Spleen (tissue), 11 donors: ENCODE measurements at regions not wholly inside any gene's neighbourhood (a gene's known extent, or its start where the extent isn't known, plus 50 kb on each side); places are given as distances from the start of the nearest gene placed in this dataset.

Source experiments
- DNase-seq: peaks from one replicate; pipeline ENCODE4 v3.0.0-alpha.2; 2020
- H3K27ac ChIP-seq, 8 donors: fragments of 200-600 bp; sonication (generic) in 7 of 8; 1 replicate in 4 of 8; 2 replicates in 4 of 8; pipeline versions ENCODE4 v1.5.0 to v1.8.0; 2016 to 2021; ENCODE audit warnings: inconsistent platforms in 4 of 8, mild to moderate bottlenecking in 4 of 8, moderate library complexity in 1 of 8
- H3K27me3 ChIP-seq, 7 donors: fragments of 200-600 bp; sonication (generic) in 6 of 7; replicated peaks in 1 of 7; 1 replicate in 4 of 7; 2 replicates in 3 of 7; pipeline versions ENCODE4 v1.5.0 to v1.8.0; 2016 to 2021; ENCODE audit warnings: inconsistent platforms in 3 of 7, mild to moderate bottlenecking in 1 of 7
- H3K36me3 ChIP-seq, 6 donors: fragments of 200-600 bp; sonication (generic) in 5 of 6; 1 replicate in 4 of 6; 2 replicates in 2 of 6; pipeline versions ENCODE4 v1.5.0 to v1.8.0; 2016 to 2021; ENCODE audit warnings: inconsistent platforms in 2 of 6
- H3K4me1 ChIP-seq, 6 donors: fragments of 200-600 bp; sonication (generic) in 5 of 6; 1 replicate in 3 of 6; 2 replicates in 3 of 6; pipeline versions ENCODE4 v1.5.0 to v1.8.0; 2016 to 2021; ENCODE audit warnings: inconsistent platforms in 3 of 6
- H3K4me3 ChIP-seq, 8 donors: fragments of 200-600 bp; sonication (generic) in 7 of 8; 1 replicate in 4 of 8; 2 replicates in 4 of 8; pipeline versions ENCODE4 v1.5.0 to v1.8.0; 2016 to 2021; ENCODE audit warnings: inconsistent platforms in 4 of 8, mild to moderate bottlenecking in 4 of 8, moderate library complexity in 2 of 8
- H3K9me3 ChIP-seq, 8 donors: fragments of 200-600 bp; sonication (generic) in 7 of 8; 1 replicate in 4 of 8; 2 replicates in 4 of 8; pipeline versions ENCODE4 v1.5.0 to v1.8.0; 2016 to 2021; ENCODE audit warnings: inconsistent platforms in 4 of 8
- POLR2A ChIP-seq, 3 donors: fragments of 450-650 bp; IDR thresholded peaks; one replicate each; pipeline ENCODE4 v1.5.1; 2017; ENCODE audit warnings: antibody characterized with exemption in 3 of 3, mild to moderate bottlenecking in 1 of 3
- POLR2AphosphoS5 ChIP-seq, 3 donors: sonication (generic); formaldehyde crosslinking; IDR thresholded peaks; one replicate each; pipeline ENCODE4 v1.5.1; 2017; ENCODE audit warnings: antibody characterized with exemption in 3 of 3
- WGBS, 5 donors: extraction: QIAGEN DNeasy Blood & Tissue Kit in 3 of 5; methylation state at CpG; one replicate each; pipeline versions ENCODE4 v1.1.5 to v1.1.7; 2013 to 2018; 5-methylcytosine and 5-hydroxymethylcytosine counted together
- intact Hi-C: fragments of 100-400 bp; cut with DNase I; formaldehyde crosslinking; loops from one replicate; pipeline ENCODE4 v1.15.0; 2023; ENCODE audit warnings: low total_unique reads
- TF ChIP-seq, protein P1 (sequence below), 11 experiments: fragments of 200-600 bp in 7 of 11; fragments of 450-650 bp in 4 of 11; sonication (generic) in 4 of 11; IDR thresholded peaks in 8 of 11; conservative IDR thresholded peaks in 3 of 11; 1 replicate in 7 of 11; 2 replicates in 4 of 11; pipeline versions ENCODE4 v1.4.0 to v1.8.0; 2016 to 2021; ENCODE audit warnings: antibody characterized with exemption in 11 of 11, inconsistent platforms in 4 of 11, mild to moderate bottlenecking in 1 of 11
- donor health status: healthy with polysubstance abuse.
- donor health status: DM: no; HTN: no; CAD: no; lungs with moderate emphysema.
- donor health status: DM: no; HTN: no; CAD: no.
- donor health status: Bipolar disorder and iron deficiency.
- donor health status: healthy.
- donor health status: DM: no; HTN: no; CAD: no.
- donor health status: DM: yes; HTN: yes; CAD: no.

DNA sequence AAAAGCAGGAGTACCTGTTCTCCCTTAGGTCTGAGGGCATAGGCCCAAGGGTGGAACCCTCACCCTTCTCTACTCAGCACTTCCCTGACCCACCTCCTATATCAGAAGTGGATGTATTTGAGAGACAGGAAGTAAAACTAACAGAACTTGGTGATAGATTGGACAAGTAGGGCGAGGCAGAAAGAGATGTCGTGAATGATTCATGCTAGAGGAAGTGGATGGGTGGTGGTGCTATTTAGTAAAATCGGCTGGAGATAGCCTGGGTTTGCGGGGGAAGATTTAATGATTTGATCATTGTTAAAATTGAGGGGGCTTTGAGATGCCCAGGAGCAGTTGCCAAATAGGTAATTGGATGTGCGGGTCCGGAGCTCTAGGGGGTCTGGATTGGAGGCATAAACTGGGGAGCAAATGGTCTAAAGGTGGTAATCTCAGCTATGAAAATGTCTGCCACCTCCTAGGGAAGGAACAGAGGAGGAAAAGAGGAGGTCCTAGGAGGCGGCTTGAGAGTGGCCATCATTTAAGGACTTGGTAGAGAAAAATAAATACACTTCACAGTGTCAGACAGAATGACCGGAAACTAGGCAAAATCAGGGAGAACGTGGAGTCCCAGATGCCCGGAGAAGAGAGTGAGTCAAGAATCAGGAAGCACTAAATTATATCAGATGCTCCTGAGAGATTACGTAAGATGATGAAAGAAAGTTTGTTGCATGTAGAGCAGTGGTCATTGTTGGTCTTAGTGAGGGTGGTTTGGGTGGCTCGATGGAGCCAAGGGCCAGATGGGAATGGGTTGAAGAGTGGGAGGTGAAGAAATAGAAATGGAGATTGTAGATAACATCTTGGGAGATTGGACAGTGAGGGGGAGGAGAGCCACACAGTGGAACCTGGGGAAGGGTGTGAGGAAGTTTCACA lies 142.0 kb downstream of the CEP57L1 start:
- no peak for DNase-seq
- 25 to 44% (median 39%) methylated on average over 12 of the region's 12 CpGs for WGBS, 5 donors

GRCh38 chr6:109236115-109237076 lies 141.1 kb downstream of the CEP57L1 start:
- H3K9me3 ChIP-seq = no peaks in the 10 kb centered on the region
- intact Hi-C loops = no loop called here
- 42 to 58% (median 57%) methylated on average over 18 of the region's 18 CpGs for WGBS, 5 donors
- no peaks in the 10 kb centered on the region for H3K36me3 ChIP-seq
- peaks cover 0 to 61% (median 25%) of the 10 kb centered on the region in 6 donors for H3K4me1 ChIP-seq
- TF ChIP-seq, protein P1, sequence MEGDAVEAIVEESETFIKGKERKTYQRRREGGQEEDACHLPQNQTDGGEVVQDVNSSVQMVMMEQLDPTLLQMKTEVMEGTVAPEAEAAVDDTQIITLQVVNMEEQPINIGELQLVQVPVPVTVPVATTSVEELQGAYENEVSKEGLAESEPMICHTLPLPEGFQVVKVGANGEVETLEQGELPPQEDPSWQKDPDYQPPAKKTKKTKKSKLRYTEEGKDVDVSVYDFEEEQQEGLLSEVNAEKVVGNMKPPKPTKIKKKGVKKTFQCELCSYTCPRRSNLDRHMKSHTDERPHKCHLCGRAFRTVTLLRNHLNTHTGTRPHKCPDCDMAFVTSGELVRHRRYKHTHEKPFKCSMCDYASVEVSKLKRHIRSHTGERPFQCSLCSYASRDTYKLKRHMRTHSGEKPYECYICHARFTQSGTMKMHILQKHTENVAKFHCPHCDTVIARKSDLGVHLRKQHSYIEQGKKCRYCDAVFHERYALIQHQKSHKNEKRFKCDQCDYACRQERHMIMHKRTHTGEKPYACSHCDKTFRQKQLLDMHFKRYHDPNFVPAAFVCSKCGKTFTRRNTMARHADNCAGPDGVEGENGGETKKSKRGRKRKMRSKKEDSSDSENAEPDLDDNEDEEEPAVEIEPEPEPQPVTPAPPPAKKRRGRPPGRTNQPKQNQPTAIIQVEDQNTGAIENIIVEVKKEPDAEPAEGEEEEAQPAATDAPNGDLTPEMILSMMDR (IDR thresholded peaks at IDR 0.05 in 8 of 11, conservative IDR thresholded peaks at IDR 0.05 in 3 of 11) = no peak
- peak overlapping the region in 1 of 8 donors; percentile 19 for H3K4me3 ChIP-seq
- peak; percentile 78 for DNase-seq
- H3K27me3 ChIP-seq = no peaks in the 10 kb centered on the region
- H3K27ac ChIP-seq = peak overlapping the region in 5 of 8 donors; percentile 24 to 82 (median 62)

More for the DNA sequence above, 142.0 kb downstream of the CEP57L1 start:
- peak overlapping the region in 6 of 8 donors; percentile 24 to 82 (median 62) for H3K27ac ChIP-seq
- H3K27me3 ChIP-seq = no peaks in the 10 kb centered on the region
- H3K9me3 ChIP-seq = no peaks in the 10 kb centered on the region
- no peaks in the 10 kb centered on the region for H3K36me3 ChIP-seq
- TF ChIP-seq, protein P1 (IDR thresholded peaks at IDR 0.05 in 8 of 11, conservative IDR thresholded peaks at IDR 0.05 in 3 of 11) = no peak
- no peak for TF ChIP-seq POLR2A (IDR thresholded peaks at IDR 0.05)
- no peak for TF ChIP-seq POLR2AphosphoS5 (IDR thresholded peaks at IDR 0.05)
- peaks cover 0 to 65% (median 25%) of the 10 kb centered on the region in 6 donors for H3K4me1 ChIP-seq
- intact Hi-C loops = no loop called here
- peak overlapping the region in 1 of 8 donors; percentile 19 for H3K4me3 ChIP-seq

GRCh38 chr6:109235481-109236038 lies 140.3 kb downstream of the CEP57L1 start:
- Histone ChIP-seq H3K4me3 (no peak overlapping the region), H3K27me3 (no peaks in the 10 kb centered on the region), H3K9me3 (no peaks in the 10 kb centered on the region), H3K27ac (peak overlapping the region in 1 of 8 donors; percentile 82), H3K36me3 (no peaks in the 10 kb centered on the region), H3K4me1 (peaks cover 0 to 53% (median 20%) of the 10 kb centered on the region in 6 donors)
- no peak for DNase-seq
- TF ChIP-seq POLR2A (IDR thresholded peaks at IDR 0.05) = no peak
- TF ChIP-seq, protein P1 (IDR thresholded peaks at IDR 0.05 in 8 of 11, conservative IDR thresholded peaks at IDR 0.05 in 3 of 11) = no peak
- TF ChIP-seq POLR2AphosphoS5 (IDR thresholded peaks at IDR 0.05) = no peak
- WGBS, 5 donors = 78 to 86% (median 81%) methylated on average over 3 of the region's 3 CpGs
- intact Hi-C loops = no loop called here
